Osteocyte (in vitro differentiated cells): ENCODE measurements at regions not wholly inside any gene's neighbourhood (a gene's known extent, or its start where the extent isn't known, plus 50 kb on each side); places are given as distances from the start of the nearest gene placed in this dataset.

Experiments
- DNase-seq: peaks from one replicate; pipeline ENCODE4 v3.0.0; 2021; ENCODE audit warnings: mixed read lengths; ENCODE audit not compliant: unreplicated experiment; ENCODE audit errors: extremely low spot score
- H3K27ac Mint-ChIP-seq: one replicate; pipeline ENCODE4 v1.8.0; 2021; ENCODE audit warnings: mild to moderate bottlenecking, mixed read lengths; ENCODE audit not compliant: unreplicated experiment
- H3K27me3 Mint-ChIP-seq: one replicate; pipeline ENCODE4 v1.8.0; 2021; ENCODE audit warnings: mixed read lengths; ENCODE audit not compliant: unreplicated experiment
- H3K36me3 Mint-ChIP-seq: one replicate; pipeline ENCODE4 v1.8.0; 2021; ENCODE audit warnings: mixed read lengths; ENCODE audit not compliant: unreplicated experiment
- H3K4me1 Mint-ChIP-seq: one replicate; pipeline ENCODE4 v1.8.0; 2021; ENCODE audit warnings: mixed read lengths; ENCODE audit not compliant: unreplicated experiment
- H3K4me3 Mint-ChIP-seq: one replicate; pipeline ENCODE4 v1.8.0; 2021; ENCODE audit warnings: mild to moderate bottlenecking, moderate library complexity, mixed read lengths; ENCODE audit not compliant: unreplicated experiment
- H3K9me3 Mint-ChIP-seq: one replicate; pipeline ENCODE4 v1.8.0; 2021; ENCODE audit warnings: mixed read lengths; ENCODE audit not compliant: unreplicated experiment
- CTCF ChIP-seq: fragments of 200-600 bp; sonication (generic); IDR thresholded peaks from 2 replicates; pipeline ENCODE4 v1.5.0; 2021; ENCODE audit warnings: antibody characterized with exemption, mild to moderate bottlenecking, moderate library complexity

GRCh38 chr6:108789475-108789874 is 58.7 kb upstream of the ARMC2 start:
- no peak for DNase-seq
- Mint-ChIP-seq H3K27ac (no peak overlapping the region), H3K4me1 (no peaks in the 10 kb centered on the region), H3K36me3 (peaks cover 7% of the 10 kb centered on the region), H3K9me3 (peaks cover 13% of the 10 kb centered on the region), H3K27me3 (peaks cover 5% of the 10 kb centered on the region), H3K4me3 (no peak overlapping the region)
- TF ChIP-seq CTCF = no peak

GRCh38 chr6:108791700-108792099 is 56.5 kb upstream of the ARMC2 start:
- no peak for DNase-seq
- Mint-ChIP-seq H3K36me3 (peaks cover 7% of the 10 kb centered on the region), H3K4me1 (no peaks in the 10 kb centered on the region), H3K27ac (no peak overlapping the region), H3K27me3 (no peaks in the 10 kb centered on the region), H3K9me3 (peaks cover 13% of the 10 kb centered on the region), H3K4me3 (no peak overlapping the region)
- no peak for TF ChIP-seq CTCF

GRCh38 chr6:108793516-108794251 is 54.5 kb upstream of the ARMC2 start:
- Mint-ChIP-seq H3K27ac (no peak overlapping the region), H3K9me3 (peaks cover 4% of the 10 kb centered on the region), H3K4me3 (no peak overlapping the region), H3K27me3 (peaks cover 4% of the 10 kb centered on the region), H3K36me3 (peaks cover 4% of the 10 kb centered on the region), H3K4me1 (no peaks in the 10 kb centered on the region)
- TF ChIP-seq CTCF = no peak
- no peak for DNase-seq

- no peak for DNase-seq
- no peaks in the 10 kb centered on the region for H3K36me3 Mint-ChIP-seq
- no peak overlapping the region for H3K4me3 Mint-ChIP-seq
- no peaks in the 10 kb centered on the region for H3K4me1 Mint-ChIP-seq
- no peak for TF ChIP-seq CTCF
- H3K27ac Mint-ChIP-seq = no peak overlapping the region
- no peaks in the 10 kb centered on the region for H3K9me3 Mint-ChIP-seq
- H3K27me3 Mint-ChIP-seq = peaks cover 4% of the 10 kb centered on the region
Measured at GRCh38 chr6:108795122-108795521, 53.1 kb upstream of the ARMC2 start.

GRCh38 chr6:108795814-108796213 is 52.4 kb upstream of the ARMC2 start:
- no peak for TF ChIP-seq CTCF
- Mint-ChIP-seq H3K4me1 (peaks cover 4% of the 10 kb centered on the region), H3K4me3 (no peak overlapping the region), H3K9me3 (no peaks in the 10 kb centered on the region), H3K27me3 (peaks cover 4% of the 10 kb centered on the region), H3K36me3 (no peaks in the 10 kb centered on the region), H3K27ac (no peak overlapping the region)
- DNase-seq = no peak
